ENCODE measurements at regions not wholly inside any gene's neighbourhood (a gene's known extent, or its start where the extent isn't known, plus 50 kb on each side); places are given as distances from the start of the nearest gene placed in this dataset.

DNA sequence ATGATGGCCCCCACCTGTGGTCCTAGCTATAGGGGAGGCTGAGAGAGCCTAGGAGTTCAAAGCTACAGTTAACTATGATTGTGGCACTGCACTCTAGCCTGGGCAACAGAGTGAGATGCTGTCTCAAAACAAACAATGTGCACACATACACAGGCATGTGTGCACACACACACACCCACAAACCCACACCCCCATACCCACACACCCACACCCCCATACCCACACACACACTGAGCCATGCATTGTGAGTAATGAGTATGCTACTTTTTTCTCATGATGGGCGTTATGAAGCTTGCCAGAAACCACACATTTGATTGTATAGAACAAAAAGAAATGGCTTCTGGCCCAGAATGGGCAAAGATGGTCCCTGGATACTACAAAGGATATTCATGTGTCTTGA, 691.1 kb downstream of the SLC4A3 start:
- no peak for TF ChIP-seq POLR2A (IDR thresholded peaks at IDR 0.05)
- TF ChIP-seq, protein P1, sequence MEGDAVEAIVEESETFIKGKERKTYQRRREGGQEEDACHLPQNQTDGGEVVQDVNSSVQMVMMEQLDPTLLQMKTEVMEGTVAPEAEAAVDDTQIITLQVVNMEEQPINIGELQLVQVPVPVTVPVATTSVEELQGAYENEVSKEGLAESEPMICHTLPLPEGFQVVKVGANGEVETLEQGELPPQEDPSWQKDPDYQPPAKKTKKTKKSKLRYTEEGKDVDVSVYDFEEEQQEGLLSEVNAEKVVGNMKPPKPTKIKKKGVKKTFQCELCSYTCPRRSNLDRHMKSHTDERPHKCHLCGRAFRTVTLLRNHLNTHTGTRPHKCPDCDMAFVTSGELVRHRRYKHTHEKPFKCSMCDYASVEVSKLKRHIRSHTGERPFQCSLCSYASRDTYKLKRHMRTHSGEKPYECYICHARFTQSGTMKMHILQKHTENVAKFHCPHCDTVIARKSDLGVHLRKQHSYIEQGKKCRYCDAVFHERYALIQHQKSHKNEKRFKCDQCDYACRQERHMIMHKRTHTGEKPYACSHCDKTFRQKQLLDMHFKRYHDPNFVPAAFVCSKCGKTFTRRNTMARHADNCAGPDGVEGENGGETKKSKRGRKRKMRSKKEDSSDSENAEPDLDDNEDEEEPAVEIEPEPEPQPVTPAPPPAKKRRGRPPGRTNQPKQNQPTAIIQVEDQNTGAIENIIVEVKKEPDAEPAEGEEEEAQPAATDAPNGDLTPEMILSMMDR (IDR thresholded peaks at IDR 0.05): no peak

Measured in thyroid gland (tissue), 4 donors.